Naive thymus-derived CD4-positive, alpha-beta T cell (primary cell): ENCODE measurements at regions not wholly inside any gene's neighbourhood (a gene's known extent, or its start where the extent isn't known, plus 50 kb on each side); places are given as distances from the start of the nearest gene placed in this dataset.

Experiments
- ATAC-seq: fragments of 150-1000 bp; cut with Tn5 transposase; 2 replicates; pipeline ENCODE4 v1.10.0; 2021; ENCODE audit warnings: mild to moderate bottlenecking, moderate library complexity
- CTCF ChIA-PET: fragments of 350-600 bp; sonication (Branson Sonifier 250); formaldehyde crosslinking; loops from one replicate; lab custom pipeline; 2021; ENCODE audit warnings: antibody characterized with exemption; lab: Charles Lee
- POLR2A ChIA-PET: fragments of 350-600 bp; sonication (Branson Sonifier 250); formaldehyde crosslinking; loops from one replicate; lab custom pipeline; 2021; ENCODE audit warnings: antibody characterized with exemption, inconsistent platforms; lab: Charles Lee
- DNase-seq, 9 donors: peaks; one replicate each; pipeline versions ENCODE4 v3.0.0 to v3.0.0-alpha.2; 2020 to 2022; ENCODE audit warnings: mixed read lengths in 1 of 9
- H3K27ac ChIP-seq: one replicate; pipeline ENCODE4 v1.7.0; 2013; ENCODE audit warnings: mild to moderate bottlenecking, low read depth, low read length, moderate library complexity
- H3K27me3 ChIP-seq, 2 donors: one replicate each; pipeline ENCODE4 v1.7.0; 2013; ENCODE audit warnings: low read length in 2 of 2, mild to moderate bottlenecking in 2 of 2, moderate library complexity in 2 of 2; ENCODE audit not compliant: control insufficient read depth in 2 of 2, insufficient read depth in 2 of 2
- H3K36me3 ChIP-seq, 3 experiments: 1 replicate in 2 of 3; 2 replicates in 1 of 3; pipeline ENCODE4 v1.7.0; 2013; ENCODE audit warnings: low read length in 3 of 3, mild to moderate bottlenecking in 3 of 3, moderate library complexity in 1 of 3; ENCODE audit not compliant: insufficient read depth in 3 of 3, control insufficient read depth in 2 of 3
- H3K4me1 ChIP-seq, 2 donors: one replicate each; pipeline ENCODE4 v1.7.0; 2013; ENCODE audit warnings: low read length in 2 of 2, mild to moderate bottlenecking in 2 of 2, moderate library complexity in 1 of 2; ENCODE audit not compliant: control insufficient read depth in 2 of 2, insufficient read depth in 2 of 2
- H3K4me3 ChIP-seq: 2 replicates; pipeline ENCODE4 v1.7.0; 2013; ENCODE audit warnings: mild to moderate bottlenecking, low read length
- H3K9me3 ChIP-seq, 3 experiments: 1 replicate in 2 of 3; 2 replicates in 1 of 3; pipeline ENCODE4 v1.7.0; 2013; ENCODE audit warnings: low read length in 3 of 3; ENCODE audit not compliant: control insufficient read depth in 2 of 3
- H3K27ac Mint-ChIP-seq, 9 donors: one replicate each; pipeline ENCODE4 v1.8.0; 2020 to 2022; ENCODE audit warnings: mixed read lengths in 9 of 9, mild to moderate bottlenecking in 8 of 9, moderate library complexity in 5 of 9, inconsistent platforms in 2 of 9
- H3K27me3 Mint-ChIP-seq, 5 donors: one replicate each; pipeline ENCODE4 v1.8.0; 2021 to 2022; ENCODE audit warnings: mixed read lengths in 5 of 5, mild to moderate bottlenecking in 1 of 5
- H3K36me3 Mint-ChIP-seq, 5 donors: one replicate each; pipeline ENCODE4 v1.8.0; 2020 to 2022; ENCODE audit warnings: mixed read lengths in 5 of 5, mild to moderate bottlenecking in 3 of 5, inconsistent platforms in 1 of 5
- H3K4me1 Mint-ChIP-seq, 7 donors: one replicate each; pipeline ENCODE4 v1.8.0; 2020 to 2022; ENCODE audit warnings: mixed read lengths in 7 of 7, mild to moderate bottlenecking in 3 of 7, inconsistent platforms in 1 of 7
- H3K4me3 Mint-ChIP-seq, 10 donors: one replicate each; pipeline ENCODE4 v1.8.0; 2020 to 2022; ENCODE audit warnings: mild to moderate bottlenecking in 10 of 10, mixed read lengths in 10 of 10, moderate library complexity in 6 of 10, inconsistent platforms in 2 of 10
- H3K9me3 Mint-ChIP-seq, 11 donors: one replicate each; pipeline ENCODE4 v1.8.0; 2020 to 2022; ENCODE audit warnings: mixed read lengths in 11 of 11, mild to moderate bottlenecking in 4 of 11, inconsistent platforms in 1 of 11, moderate library complexity in 1 of 11
- intact Hi-C, 2 donors: fragments of 100-400 bp; cut with micrococcal nuclease; formaldehyde crosslinking; loops; one replicate each; pipeline ENCODE4 v1.15.1; 2023

DNA sequence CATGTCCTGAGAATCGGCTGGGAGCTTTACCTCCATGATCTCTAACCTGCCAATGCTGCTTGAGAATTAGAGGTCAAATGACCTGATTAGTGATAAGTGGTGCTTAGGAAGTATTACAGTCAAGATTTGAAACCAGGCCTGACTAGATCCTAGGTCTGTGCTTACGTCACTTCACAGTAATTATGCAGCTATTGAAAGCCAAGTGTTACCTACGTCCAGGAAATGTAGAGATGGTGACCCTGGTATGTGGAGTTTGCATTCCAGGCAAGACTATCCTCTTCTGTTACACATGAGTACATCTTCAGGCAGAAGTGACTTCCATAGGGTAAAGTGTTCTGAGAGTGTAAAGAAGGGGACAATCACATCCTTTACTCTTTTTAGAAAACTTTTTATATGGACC lies 530.4 kb upstream of the TENM4 start:
- Histone ChIP-seq H3K27ac (no peak overlapping the region), H3K4me1 (no peaks in the 10 kb centered on the region), H3K27me3 (no peaks in the 10 kb centered on the region), H3K9me3 (no peaks in the 10 kb centered on the region), H3K36me3 (no peaks in the 10 kb centered on the region), H3K4me3 (no peak overlapping the region)
- Mint-ChIP-seq H3K27ac (no peak overlapping the region), H3K4me3 (no peak overlapping the region), H3K4me1 (no peaks in the 10 kb centered on the region), H3K9me3 (peaks cover 0 to 15% (median 5%) of the 10 kb centered on the region in 11 donors), H3K27me3 (peaks cover 0 to 5% (median 0%) of the 10 kb centered on the region in 5 donors), H3K36me3 (no peaks in the 10 kb centered on the region)
- intact Hi-C loops = no loop called here
- DNase-seq = no peak
- CTCF ChIA-PET = no interaction called here
- ATAC-seq = no peak
- POLR2A ChIA-PET = no interaction called here

DNA sequence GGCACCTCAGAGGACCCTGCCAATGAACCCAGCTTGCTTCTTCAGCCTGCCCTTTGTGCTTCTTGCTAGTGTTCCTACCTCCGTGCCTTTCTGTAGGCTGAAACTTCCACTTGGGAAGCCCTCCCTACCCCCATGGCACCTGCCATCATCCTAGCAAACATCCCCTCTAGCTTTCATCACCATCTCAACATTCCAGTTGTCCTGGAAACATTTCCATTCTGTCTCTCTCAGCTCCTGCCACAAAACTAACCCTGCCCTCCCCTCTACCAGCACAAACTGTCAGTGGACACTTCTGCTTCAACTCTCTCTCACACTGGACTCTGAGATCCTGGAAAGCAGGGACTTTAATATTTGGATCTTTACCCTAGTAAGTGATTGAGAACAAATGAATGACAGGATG lies 525.8 kb upstream of the TENM4 start:
- Histone ChIP-seq H3K4me3 (no peak overlapping the region), H3K27me3 (no peaks in the 10 kb centered on the region), H3K27ac (no peak overlapping the region), H3K36me3 (no peaks in the 10 kb centered on the region), H3K4me1 (no peaks in the 10 kb centered on the region), H3K9me3 (no peaks in the 10 kb centered on the region)
- Mint-ChIP-seq H3K4me3 (no peak overlapping the region), H3K36me3 (no peaks in the 10 kb centered on the region), H3K27ac (no peak overlapping the region), H3K27me3 (peaks cover 0 to 5% (median 0%) of the 10 kb centered on the region in 5 donors), H3K9me3 (peaks cover 0 to 13% (median 4%) of the 10 kb centered on the region in 11 donors), H3K4me1 (no peaks in the 10 kb centered on the region)
- no peak for ATAC-seq
- ChIA-PET POLR2A (no interaction called here), CTCF (no interaction called here)
- no peak for DNase-seq
- intact Hi-C loops = no loop called here

DNA sequence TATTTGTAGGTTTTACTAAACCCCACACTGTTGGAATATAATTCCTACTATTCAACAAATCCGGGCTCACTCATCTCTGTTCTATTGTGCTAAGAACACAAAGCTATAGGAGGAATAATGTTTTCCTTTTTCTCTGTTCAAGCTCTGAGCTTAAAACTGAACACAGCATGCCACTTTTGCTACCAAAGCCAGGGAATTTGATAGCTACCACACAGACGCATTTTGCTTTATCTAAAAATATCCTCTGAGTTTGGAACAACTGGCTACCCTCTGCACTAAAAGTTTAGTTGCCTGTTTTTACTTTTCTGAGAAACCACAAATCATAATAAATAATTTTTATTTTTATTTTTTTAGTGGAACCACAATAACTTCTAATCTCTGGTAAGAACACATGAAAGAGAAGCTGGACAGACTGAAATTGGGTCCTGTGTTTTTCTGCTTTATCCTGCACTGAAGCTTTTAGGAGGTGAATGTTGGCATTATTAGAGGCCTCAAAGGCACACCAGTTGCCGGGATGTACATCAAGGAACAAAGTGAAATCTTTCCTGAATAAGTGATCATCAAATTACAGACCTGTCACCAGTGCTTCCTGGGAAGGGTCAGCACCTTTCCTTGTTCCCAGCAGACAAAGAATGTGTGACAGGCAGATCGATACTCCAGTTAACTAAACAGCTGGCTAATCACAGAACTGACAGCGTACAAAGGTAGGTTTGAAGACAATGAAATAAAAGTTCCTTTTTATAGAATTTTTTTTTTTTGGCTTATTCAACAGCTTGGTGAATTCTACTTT lies 523.2 kb upstream of the TENM4 start:
- no peaks in the 10 kb centered on the region for H3K9me3 ChIP-seq
- no peak overlapping the region for H3K4me3 ChIP-seq
- Mint-ChIP-seq H3K36me3 (no peaks in the 10 kb centered on the region), H3K27ac (no peak overlapping the region), H3K27me3 (peaks cover 0 to 5% (median 0%) of the 10 kb centered on the region in 5 donors), H3K4me1 (no peaks in the 10 kb centered on the region), H3K4me3 (no peak overlapping the region), H3K9me3 (peaks cover 3 to 20% (median 8%) of the 10 kb centered on the region in 11 donors)
- H3K27me3 ChIP-seq = no peaks in the 10 kb centered on the region
- H3K36me3 ChIP-seq = no peaks in the 10 kb centered on the region
- ATAC-seq (no peak), DNase-seq (no peak)
- no peaks in the 10 kb centered on the region for H3K4me1 ChIP-seq
- H3K27ac ChIP-seq = no peak overlapping the region
- CTCF ChIA-PET = no interaction called here
- intact Hi-C loops = no loop called here
- POLR2A ChIA-PET = no interaction called here

DNA sequence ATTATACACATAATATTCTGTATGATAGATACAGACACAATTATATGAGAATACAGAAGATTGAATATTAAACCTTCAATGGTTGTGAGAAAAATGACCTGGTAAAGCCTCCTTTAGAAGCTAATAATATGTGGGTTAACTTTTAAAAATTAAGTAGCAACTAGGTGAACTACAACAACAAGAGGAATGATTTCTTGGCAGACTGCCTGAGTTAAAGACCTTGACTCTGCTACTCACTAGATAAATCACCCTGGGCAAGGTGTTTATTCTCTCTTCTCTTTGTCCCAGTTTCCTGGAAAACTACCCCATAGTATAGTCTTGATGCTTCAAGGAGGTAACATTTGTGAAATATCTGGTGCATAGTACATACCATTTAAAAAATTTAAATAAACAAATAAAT lies 519.6 kb upstream of the TENM4 start:
- Histone ChIP-seq H3K27ac (no peak overlapping the region), H3K4me1 (no peaks in the 10 kb centered on the region), H3K4me3 (no peak overlapping the region), H3K36me3 (no peaks in the 10 kb centered on the region), H3K9me3 (no peaks in the 10 kb centered on the region), H3K27me3 (no peaks in the 10 kb centered on the region)
- H3K9me3 Mint-ChIP-seq = peaks cover 7 to 36% (median 14%) of the 10 kb centered on the region in 11 donors
- no peaks in the 10 kb centered on the region for H3K36me3 Mint-ChIP-seq
- no peaks in the 10 kb centered on the region for H3K4me1 Mint-ChIP-seq
- ATAC-seq (no peak), DNase-seq (no peak)
- intact Hi-C loops = no loop called here
- H3K27me3 Mint-ChIP-seq = no peaks in the 10 kb centered on the region
- no peak overlapping the region for H3K27ac Mint-ChIP-seq
- ChIA-PET POLR2A (no interaction called here), CTCF (no interaction called here)
- H3K4me3 Mint-ChIP-seq = no peak overlapping the region

DNA sequence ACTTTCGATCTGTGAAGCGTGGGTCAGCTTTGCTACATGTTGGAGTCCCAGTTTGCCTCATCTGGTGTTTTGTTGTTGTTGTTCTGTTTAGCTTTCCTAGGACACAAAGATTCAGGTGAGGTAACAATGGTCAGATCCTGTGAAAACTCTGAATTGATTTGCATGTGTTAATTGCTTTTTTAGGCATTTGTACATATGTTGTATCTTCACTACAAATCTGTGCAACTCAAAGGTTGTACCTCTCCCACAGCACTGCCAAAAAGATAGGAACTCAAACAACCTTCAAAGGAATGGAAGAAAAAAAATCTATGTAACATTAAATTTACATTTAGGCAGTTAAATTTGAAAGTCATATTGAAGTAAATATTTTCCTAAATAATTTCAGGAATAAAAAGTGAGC lies 518.5 kb upstream of the TENM4 start:
- Histone ChIP-seq H3K9me3 (no peaks in the 10 kb centered on the region), H3K4me3 (no peak overlapping the region), H3K36me3 (no peaks in the 10 kb centered on the region), H3K27me3 (no peaks in the 10 kb centered on the region), H3K27ac (no peak overlapping the region), H3K4me1 (no peaks in the 10 kb centered on the region)
- Mint-ChIP-seq H3K27me3 (no peaks in the 10 kb centered on the region), H3K36me3 (no peaks in the 10 kb centered on the region), H3K9me3 (peaks cover 7 to 41% (median 16%) of the 10 kb centered on the region in 11 donors), H3K4me3 (no peak overlapping the region), H3K4me1 (no peaks in the 10 kb centered on the region), H3K27ac (no peak overlapping the region)
- POLR2A ChIA-PET = no interaction called here
- ATAC-seq (no peak), DNase-seq (no peak)
- intact Hi-C loops = no loop called here
- CTCF ChIA-PET = no interaction called here

DNA sequence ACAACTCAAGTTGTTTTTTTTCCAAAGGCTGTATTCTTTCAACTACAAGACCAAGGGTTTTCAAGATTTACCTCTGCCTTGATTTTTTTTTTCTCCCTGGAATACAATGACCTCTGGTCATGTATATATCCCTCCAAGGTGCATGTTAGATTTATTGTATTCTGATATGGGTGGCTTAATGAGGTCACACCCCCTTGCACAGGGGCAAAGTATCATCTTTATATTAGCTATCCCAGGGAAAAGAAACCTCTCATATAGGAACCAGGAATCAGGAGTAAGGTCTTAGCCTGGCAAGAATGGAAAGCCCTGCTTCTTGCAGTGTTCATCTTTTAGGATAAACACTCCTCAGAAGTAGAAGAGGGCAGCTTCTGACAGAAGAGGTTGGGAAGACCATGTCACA lies 516.9 kb upstream of the TENM4 start:
- no peak for DNase-seq

DNA sequence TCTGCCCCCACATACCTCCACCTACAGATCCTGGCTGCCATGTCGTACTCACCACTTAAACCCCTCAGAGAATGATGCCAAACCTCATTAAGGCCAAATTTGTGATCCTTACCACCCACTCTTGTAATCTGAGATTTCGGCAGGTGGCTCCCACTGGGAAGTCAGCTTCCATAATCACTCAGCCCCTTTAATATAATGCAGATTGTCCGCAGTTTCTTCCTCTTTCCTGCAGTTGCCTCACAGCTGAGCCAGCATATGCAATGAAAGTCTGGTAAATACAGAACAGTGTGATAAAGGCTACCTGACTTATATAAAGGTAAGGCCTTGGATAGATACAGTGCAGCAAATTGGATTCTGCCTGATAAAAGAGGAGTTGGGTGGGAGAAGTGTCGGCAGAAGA lies 515.2 kb upstream of the TENM4 start:
- no peak overlapping the region for H3K27ac Mint-ChIP-seq
- DNase-seq (no peak), ATAC-seq (no peak)
- Histone ChIP-seq H3K4me1 (no peaks in the 10 kb centered on the region), H3K27me3 (no peaks in the 10 kb centered on the region), H3K27ac (no peak overlapping the region), H3K4me3 (no peak overlapping the region), H3K9me3 (no peaks in the 10 kb centered on the region), H3K36me3 (no peaks in the 10 kb centered on the region)
- peaks cover 7 to 41% (median 16%) of the 10 kb centered on the region in 11 donors for H3K9me3 Mint-ChIP-seq
- intact Hi-C loops = no loop called here
- ChIA-PET CTCF (no interaction called here), POLR2A (no interaction called here)
- no peak overlapping the region for H3K4me3 Mint-ChIP-seq
- H3K36me3 Mint-ChIP-seq = no peaks in the 10 kb centered on the region
- H3K4me1 Mint-ChIP-seq = no peaks in the 10 kb centered on the region
- no peaks in the 10 kb centered on the region for H3K27me3 Mint-ChIP-seq

More for the DNA sequence above, 516.9 kb upstream of the TENM4 start:
- intact Hi-C loops = no loop called here
- H3K4me3 Mint-ChIP-seq = no peak overlapping the region
- no peaks in the 10 kb centered on the region for H3K27me3 ChIP-seq
- H3K27me3 Mint-ChIP-seq = no peaks in the 10 kb centered on the region
- ChIA-PET CTCF (no interaction called here), POLR2A (no interaction called here)
- no peak for ATAC-seq
- no peak overlapping the region for H3K4me3 ChIP-seq
- H3K4me1 Mint-ChIP-seq = no peaks in the 10 kb centered on the region
- no peak overlapping the region for H3K27ac ChIP-seq
- no peaks in the 10 kb centered on the region for H3K4me1 ChIP-seq
- H3K36me3 Mint-ChIP-seq = no peaks in the 10 kb centered on the region
- H3K36me3 ChIP-seq = no peaks in the 10 kb centered on the region
- peaks cover 7 to 41% (median 16%) of the 10 kb centered on the region in 11 donors for H3K9me3 Mint-ChIP-seq
- no peaks in the 10 kb centered on the region for H3K9me3 ChIP-seq
- no peak overlapping the region for H3K27ac Mint-ChIP-seq
